ENCODE measurements at regions not wholly inside any gene's neighbourhood (a gene's known extent, or its start where the extent isn't known, plus 50 kb on each side); places are given as distances from the start of the nearest gene placed in this dataset.

- TF ChIP-seq CTCF (IDR thresholded peaks at IDR 0.05) (no peak), FOXP4 (CRISPR knock-in tag; IDR thresholded peaks at IDR 0.05) (no peak), PRDM15 (CRISPR knock-in tag; IDR thresholded peaks at IDR 0.05) (no peak)
Observed at GRCh38 chr9:131794393-131794792, 54.5 kb upstream of the RAPGEF1 start.

Measured in WTC11 (cell line).